Lower leg skin (tissue), 4 donors: ENCODE measurements at regions not wholly inside any gene's neighbourhood (a gene's known extent, or its start where the extent isn't known, plus 50 kb on each side); places are given as distances from the start of the nearest gene placed in this dataset.

Experiments used
- DNase-seq, 2 donors: peaks; one replicate each; pipeline ENCODE4 v3.0.0-alpha.2; 2019; ENCODE audit warnings: low spot score in 2 of 2
- H3K4me3 ChIP-seq: fragments of 200-600 bp; sonication (generic); 2 replicates; pipeline ENCODE4 v1.5.1; 2017; ENCODE audit warnings: mild to moderate bottlenecking, low read depth; ENCODE audit not compliant: poor library complexity, severe bottlenecking
- POLR2A ChIP-seq, 2 donors: fragments of 450-650 bp; IDR thresholded peaks; one replicate each; pipeline ENCODE4 v1.6.1; 2016 to 2017; ENCODE audit warnings: antibody characterized with exemption in 2 of 2, mild to moderate bottlenecking in 1 of 2, moderate library complexity in 1 of 2
- WGBS, 2 donors: methylation state at CpG; one replicate each; pipeline ENCODE4 v1.1.5; 2018; 5-methylcytosine and 5-hydroxymethylcytosine counted together
- intact Hi-C: fragments of 100-400 bp; cut with DNase I; formaldehyde crosslinking; loops from one replicate; pipeline ENCODE4 v1.15.0; 2023; ENCODE audit warnings: low total_unique reads
- TF ChIP-seq, protein P1 (sequence below), 3 donors: fragments of 450-650 bp; IDR thresholded peaks; one replicate each; pipeline ENCODE4 v1.5.1; 2016; ENCODE audit warnings: antibody characterized with exemption in 3 of 3, mild to moderate bottlenecking in 3 of 3, moderate library complexity in 2 of 3

DNA sequence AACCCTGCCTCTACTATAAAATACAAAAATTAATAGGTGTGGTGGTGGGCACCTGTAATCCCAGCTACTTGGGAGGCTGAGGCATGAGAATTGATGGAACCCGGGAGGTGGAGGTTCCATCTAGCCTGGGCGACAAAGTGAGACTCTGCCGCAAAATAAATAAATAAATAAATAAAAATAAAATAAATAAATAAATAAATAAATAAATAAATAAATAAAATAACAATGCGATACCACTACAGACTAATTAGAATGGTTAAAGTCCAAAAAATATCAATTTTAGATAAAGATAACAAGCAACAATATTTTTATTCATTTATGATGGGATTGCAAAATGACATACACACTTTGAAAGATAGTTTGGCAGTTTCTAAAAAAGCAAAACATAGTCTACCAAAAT, 1131.5 kb downstream of the SI start:
- intact Hi-C loops, result no loop called here
- 88 to 97% methylated on average over 4 of the region's 4 CpGs for WGBS, 2 donors
- no peak overlapping the region for H3K4me3 ChIP-seq
- no peak for DNase-seq
- TF ChIP-seq, protein P1, sequence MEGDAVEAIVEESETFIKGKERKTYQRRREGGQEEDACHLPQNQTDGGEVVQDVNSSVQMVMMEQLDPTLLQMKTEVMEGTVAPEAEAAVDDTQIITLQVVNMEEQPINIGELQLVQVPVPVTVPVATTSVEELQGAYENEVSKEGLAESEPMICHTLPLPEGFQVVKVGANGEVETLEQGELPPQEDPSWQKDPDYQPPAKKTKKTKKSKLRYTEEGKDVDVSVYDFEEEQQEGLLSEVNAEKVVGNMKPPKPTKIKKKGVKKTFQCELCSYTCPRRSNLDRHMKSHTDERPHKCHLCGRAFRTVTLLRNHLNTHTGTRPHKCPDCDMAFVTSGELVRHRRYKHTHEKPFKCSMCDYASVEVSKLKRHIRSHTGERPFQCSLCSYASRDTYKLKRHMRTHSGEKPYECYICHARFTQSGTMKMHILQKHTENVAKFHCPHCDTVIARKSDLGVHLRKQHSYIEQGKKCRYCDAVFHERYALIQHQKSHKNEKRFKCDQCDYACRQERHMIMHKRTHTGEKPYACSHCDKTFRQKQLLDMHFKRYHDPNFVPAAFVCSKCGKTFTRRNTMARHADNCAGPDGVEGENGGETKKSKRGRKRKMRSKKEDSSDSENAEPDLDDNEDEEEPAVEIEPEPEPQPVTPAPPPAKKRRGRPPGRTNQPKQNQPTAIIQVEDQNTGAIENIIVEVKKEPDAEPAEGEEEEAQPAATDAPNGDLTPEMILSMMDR (IDR thresholded peaks at IDR 0.05), result no peak
- no peak for TF ChIP-seq POLR2A (IDR thresholded peaks at IDR 0.05)

DNA sequence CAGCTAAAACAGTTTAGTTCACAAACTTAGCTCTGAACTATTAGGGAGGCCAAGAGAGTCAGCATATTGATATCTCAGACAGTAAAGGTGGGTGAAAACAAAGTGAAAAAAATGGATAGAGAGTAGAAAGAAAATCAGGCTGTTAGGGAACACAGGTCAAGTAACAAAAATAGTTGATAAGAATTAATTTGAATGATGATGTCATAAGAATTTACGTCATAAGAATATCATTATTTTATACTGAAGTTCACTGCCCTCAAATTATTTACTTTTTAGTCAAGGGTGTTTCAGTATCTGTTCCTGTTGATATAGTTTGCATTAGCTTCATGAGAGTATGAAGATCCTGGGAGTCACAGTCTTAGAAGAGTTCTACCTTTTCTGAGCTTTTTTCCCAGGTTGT, 1134.6 kb downstream of the SI start:
- no peak for DNase-seq
- TF ChIP-seq, protein P1 (IDR thresholded peaks at IDR 0.05), result no peak
- TF ChIP-seq POLR2A (IDR thresholded peaks at IDR 0.05), result no peak
- no peak overlapping the region for H3K4me3 ChIP-seq
- 90 to 92% methylated on average over 1 of the region's 1 CpG for WGBS, 2 donors
- intact Hi-C loops, result no loop called here

DNA sequence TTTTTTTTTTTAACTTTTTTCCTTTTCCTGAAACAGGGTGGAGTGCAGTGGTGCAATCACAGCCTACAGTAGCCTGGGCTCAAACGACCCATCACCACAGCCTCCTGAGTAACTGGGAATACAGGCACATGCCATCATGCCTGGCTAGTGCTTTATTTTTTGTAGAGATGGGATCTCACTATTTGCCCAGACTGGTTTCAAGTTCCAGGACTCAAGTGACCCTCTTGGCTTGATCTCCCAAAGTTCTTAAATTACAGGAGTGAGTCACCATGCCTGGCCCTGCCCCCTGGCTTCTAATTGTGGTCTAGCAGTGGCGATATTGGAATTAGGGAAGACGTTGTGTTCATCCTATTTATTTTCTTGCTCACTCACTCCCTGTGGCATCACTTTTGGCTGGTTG, 1138.4 kb downstream of the SI start:
- TF ChIP-seq POLR2A (IDR thresholded peaks at IDR 0.05), result no peak
- TF ChIP-seq, protein P1 (IDR thresholded peaks at IDR 0.05), result no peak
- no peak for DNase-seq
- WGBS, 2 donors, result 50% methylated on average over 3 of the region's 3 CpGs
- H3K4me3 ChIP-seq, result no peak overlapping the region
- intact Hi-C loops, result no loop called here

DNA sequence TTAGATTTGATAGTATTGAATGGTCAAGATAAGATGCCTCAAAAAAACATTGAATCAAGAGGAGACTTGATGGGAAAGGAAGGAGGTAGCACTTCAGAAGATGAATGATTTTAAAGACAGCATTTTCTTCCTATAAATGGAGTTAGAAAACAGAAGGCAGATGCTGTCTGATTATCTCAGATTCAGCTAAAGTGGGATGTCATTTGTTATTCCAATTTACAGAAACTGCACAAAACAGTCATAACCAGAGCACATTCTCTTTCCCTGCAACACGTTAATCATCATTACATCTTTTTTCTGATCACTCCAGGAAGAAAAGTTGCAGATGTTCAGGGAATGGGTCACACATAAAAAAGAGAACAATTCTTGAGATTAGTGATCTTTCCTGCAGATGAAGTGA, 1141.8 kb downstream of the SI start:
- no peak for TF ChIP-seq POLR2A (IDR thresholded peaks at IDR 0.05)
- TF ChIP-seq, protein P1 (IDR thresholded peaks at IDR 0.05), result no peak
- WGBS, 2 donors, result 28 to 38% methylated on average over 1 of the region's 1 CpG

DNA sequence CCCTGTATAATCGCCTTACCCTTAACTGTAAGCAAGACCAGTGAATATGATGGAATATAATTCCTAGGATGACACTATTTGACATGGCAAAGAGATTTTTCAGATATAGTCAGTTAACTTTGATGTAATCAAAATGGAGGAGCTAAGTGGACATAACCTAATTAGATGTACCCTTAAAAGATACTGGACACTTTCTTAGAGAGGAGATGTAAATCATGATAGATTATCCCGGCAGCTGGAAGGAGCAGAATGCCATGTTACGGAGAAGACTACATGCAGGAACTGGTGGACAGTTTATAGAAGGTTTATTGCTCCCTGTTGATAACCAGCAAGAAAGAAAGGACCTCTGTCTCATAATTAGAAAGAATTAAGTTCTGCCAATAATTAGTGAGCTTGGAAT, 1142.9 kb downstream of the SI start:
- no peak for DNase-seq
- intact Hi-C loops, result no loop called here
- TF ChIP-seq POLR2A (IDR thresholded peaks at IDR 0.05), result no peak
- TF ChIP-seq, protein P1 (IDR thresholded peaks at IDR 0.05), result no peak
- H3K4me3 ChIP-seq, result no peak overlapping the region
- WGBS, 2 donors, result 69 to 82% methylated on average over 3 of the region's 3 CpGs

More for the DNA sequence above, 1141.8 kb downstream of the SI start:
- no peak for DNase-seq
- intact Hi-C loops, result no loop called here
- H3K4me3 ChIP-seq, result no peak overlapping the region

DNA sequence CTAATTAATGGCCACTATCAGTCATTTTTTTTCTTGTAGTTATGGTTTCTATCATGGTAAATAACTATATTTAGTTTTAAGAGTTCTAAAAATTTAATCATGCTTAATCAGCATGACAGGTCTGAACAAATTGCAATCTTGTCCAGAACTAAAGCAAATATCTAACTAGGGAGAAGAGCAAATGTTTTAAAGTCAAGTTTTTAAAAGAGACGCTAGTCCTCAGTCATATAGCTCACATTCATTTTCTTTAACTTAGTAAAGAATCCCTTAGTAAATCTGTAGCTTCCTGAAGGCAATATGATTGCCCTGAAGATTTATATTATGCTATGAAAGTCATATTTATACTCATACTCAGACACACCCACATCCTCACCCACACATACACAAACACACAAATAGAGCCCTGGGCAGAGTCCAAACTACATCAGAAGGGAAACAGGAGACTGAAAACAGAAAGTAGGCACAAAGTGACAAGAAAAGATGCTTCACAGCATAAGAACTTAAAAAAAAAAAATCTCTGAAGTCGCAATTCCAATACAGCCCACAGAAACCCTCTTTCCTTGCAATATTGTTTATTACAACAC, 1149.1 kb downstream of the SI start:
- WGBS, 2 donors, result 32 to 50% methylated on average over 2 of the region's 2 CpGs
- TF ChIP-seq, protein P1 (IDR thresholded peaks at IDR 0.05), result no peak
- TF ChIP-seq POLR2A (IDR thresholded peaks at IDR 0.05), result no peak
- H3K4me3 ChIP-seq, result no peak overlapping the region
- DNase-seq, result no peak
- intact Hi-C loops, result no loop called here
